ENCODE measurements at regions not wholly inside any gene's neighbourhood (a gene's known extent, or its start where the extent isn't known, plus 50 kb on each side); places are given as distances from the start of the nearest gene placed in this dataset.
A peak's percentile ranks its signal among the peaks of the same experiment; 100 is the strongest.

GRCh38 chr4:127304356-127304755, 328.4 kb upstream of the INTU start:
- Mint-ChIP-seq H3K27me3 (no peaks in the 10 kb centered on the region), H3K9me3 (peaks cover 6 to 33% (median 8%) of the 10 kb centered on the region in 5 donors), H3K4me3 (no peak overlapping the region), H3K4me1 (no peaks in the 10 kb centered on the region), H3K36me3 (no peaks in the 10 kb centered on the region), H3K27ac (peak overlapping the region in 1 of 8 donors; percentile 58)
- no peak for DNase-seq
- Histone ChIP-seq H3K27ac (ENCODE audit: low read depth, low read length) (no peak overlapping the region), H3K9me3 (ENCODE audit: low read length) (no peaks in the 10 kb centered on the region), H3K27me3 (ENCODE audit: insufficient read depth, low read length, poor library complexity, severe bottlenecking) (no peaks in the 10 kb centered on the region), H3K4me3 (ENCODE audit: low read length) (no peak overlapping the region), H3K36me3 (ENCODE audit: insufficient read depth, low read length) (no peaks in the 10 kb centered on the region), H3K4me1 (ENCODE audit: insufficient read depth, low read length) (no peaks in the 10 kb centered on the region)
- ChIA-PET CTCF (no interaction called here), POLR2A (no interaction called here)

DNA sequence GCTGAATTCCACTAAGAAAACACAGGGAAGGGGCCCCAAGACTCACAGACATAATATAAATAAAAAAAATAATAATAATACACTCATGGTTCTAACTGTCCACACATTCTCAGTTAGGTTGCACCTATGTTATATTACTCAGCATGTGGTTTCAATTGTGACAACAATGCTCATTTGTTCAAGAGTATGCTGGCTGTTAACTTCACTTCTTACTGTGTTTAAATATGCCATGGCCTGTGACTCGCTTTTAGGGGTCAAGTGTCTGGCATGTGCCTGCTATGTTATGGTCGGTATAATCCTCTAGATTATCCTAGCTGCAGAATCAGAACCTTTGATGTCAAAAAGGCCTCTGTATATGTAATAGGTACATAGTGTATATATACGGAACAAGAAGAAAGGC, 324.8 kb upstream of the INTU start:
- Histone ChIP-seq H3K27ac (ENCODE audit: low read depth, low read length) (no peak overlapping the region), H3K4me1 (ENCODE audit: insufficient read depth, low read length) (no peaks in the 10 kb centered on the region), H3K36me3 (ENCODE audit: insufficient read depth, low read length) (no peaks in the 10 kb centered on the region), H3K4me3 (ENCODE audit: low read length) (no peak overlapping the region), H3K9me3 (ENCODE audit: low read length) (no peaks in the 10 kb centered on the region), H3K27me3 (ENCODE audit: insufficient read depth, low read length, poor library complexity, severe bottlenecking) (no peaks in the 10 kb centered on the region)
- POLR2A ChIA-PET, result no interaction called here
- no peak for DNase-seq
- no peaks in the 10 kb centered on the region for H3K27me3 Mint-ChIP-seq
- H3K4me3 Mint-ChIP-seq, result no peak overlapping the region
- H3K4me1 Mint-ChIP-seq, result no peaks in the 10 kb centered on the region
- no peaks in the 10 kb centered on the region for H3K36me3 Mint-ChIP-seq
- H3K27ac Mint-ChIP-seq, result no peak overlapping the region
- CTCF ChIA-PET, result no interaction called here
- H3K9me3 Mint-ChIP-seq, result peaks cover 4 to 31% (median 7%) of the 10 kb centered on the region in 5 donors

- Histone ChIP-seq H3K9me3 (ENCODE audit: low read length) (no peaks in the 10 kb centered on the region), H3K4me3 (ENCODE audit: low read length) (no peak overlapping the region), H3K4me1 (ENCODE audit: insufficient read depth, low read length) (no peaks in the 10 kb centered on the region), H3K27me3 (ENCODE audit: insufficient read depth, low read length, poor library complexity, severe bottlenecking) (no peaks in the 10 kb centered on the region), H3K27ac (ENCODE audit: low read depth, low read length) (no peak overlapping the region), H3K36me3 (ENCODE audit: insufficient read depth, low read length) (no peaks in the 10 kb centered on the region)
- Mint-ChIP-seq H3K27me3 (no peaks in the 10 kb centered on the region), H3K4me3 (no peak overlapping the region), H3K9me3 (peaks cover 16 to 36% (median 20%) of the 10 kb centered on the region in 5 donors), H3K4me1 (no peaks in the 10 kb centered on the region), H3K27ac (no peak overlapping the region), H3K36me3 (no peaks in the 10 kb centered on the region)
- no peak for DNase-seq
- POLR2A ChIA-PET, result no interaction called here
- CTCF ChIA-PET, result no interaction called here
Observed at GRCh38 chr4:127309369-127310102, 323.2 kb upstream of the INTU start.

DNA sequence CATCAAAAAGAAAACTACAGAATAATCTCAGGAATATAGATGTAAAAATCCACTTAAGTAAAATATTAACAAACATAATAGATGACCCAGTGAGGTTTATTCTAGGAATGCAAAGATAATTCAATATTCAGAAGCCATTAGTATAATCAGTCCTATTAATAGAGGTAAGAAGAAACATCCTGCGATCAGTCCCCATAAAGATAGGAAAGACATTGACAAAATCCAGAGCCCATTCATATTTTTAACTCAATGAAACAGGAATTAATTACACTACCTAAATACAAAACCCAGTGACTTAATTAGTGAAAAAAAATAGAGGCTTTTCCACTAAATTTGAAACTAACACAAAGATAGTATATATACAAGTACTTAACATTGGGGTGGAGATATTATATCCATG, 321.4 kb upstream of the INTU start:
- Mint-ChIP-seq H3K9me3 (peaks cover 16 to 45% (median 23%) of the 10 kb centered on the region in 5 donors), H3K27ac (no peak overlapping the region), H3K4me3 (no peak overlapping the region), H3K36me3 (no peaks in the 10 kb centered on the region), H3K4me1 (no peaks in the 10 kb centered on the region), H3K27me3 (no peaks in the 10 kb centered on the region)
- Histone ChIP-seq H3K27ac (ENCODE audit: low read depth, low read length) (no peak overlapping the region), H3K4me1 (ENCODE audit: insufficient read depth, low read length) (no peaks in the 10 kb centered on the region), H3K4me3 (ENCODE audit: low read length) (no peak overlapping the region), H3K9me3 (ENCODE audit: low read length) (no peaks in the 10 kb centered on the region), H3K36me3 (ENCODE audit: insufficient read depth, low read length) (no peaks in the 10 kb centered on the region), H3K27me3 (ENCODE audit: insufficient read depth, low read length, poor library complexity, severe bottlenecking) (no peaks in the 10 kb centered on the region)
- POLR2A ChIA-PET, result no interaction called here
- DNase-seq, result no peak
- CTCF ChIA-PET, result no interaction called here

GRCh38 chr4:127311924-127312323, 320.8 kb upstream of the INTU start:
- no peaks in the 10 kb centered on the region for H3K27me3 ChIP-seq (ENCODE audit: insufficient read depth, low read length, poor library complexity, severe bottlenecking)
- no peaks in the 10 kb centered on the region for H3K4me1 ChIP-seq (ENCODE audit: insufficient read depth, low read length)
- no peaks in the 10 kb centered on the region for H3K9me3 ChIP-seq (ENCODE audit: low read length)
- H3K4me3 Mint-ChIP-seq, result no peak overlapping the region
- H3K4me3 ChIP-seq (ENCODE audit: low read length), result no peak overlapping the region
- no peaks in the 10 kb centered on the region for H3K36me3 Mint-ChIP-seq
- CTCF ChIA-PET, result no interaction called here
- peaks cover 16 to 49% (median 23%) of the 10 kb centered on the region in 5 donors for H3K9me3 Mint-ChIP-seq
- DNase-seq, result no peak
- POLR2A ChIA-PET, result no interaction called here
- no peaks in the 10 kb centered on the region for H3K36me3 ChIP-seq (ENCODE audit: insufficient read depth, low read length)
- H3K27ac Mint-ChIP-seq, result no peak overlapping the region
- H3K27ac ChIP-seq (ENCODE audit: low read depth, low read length), result no peak overlapping the region
- H3K27me3 Mint-ChIP-seq, result no peaks in the 10 kb centered on the region
- no peaks in the 10 kb centered on the region for H3K4me1 Mint-ChIP-seq

DNA sequence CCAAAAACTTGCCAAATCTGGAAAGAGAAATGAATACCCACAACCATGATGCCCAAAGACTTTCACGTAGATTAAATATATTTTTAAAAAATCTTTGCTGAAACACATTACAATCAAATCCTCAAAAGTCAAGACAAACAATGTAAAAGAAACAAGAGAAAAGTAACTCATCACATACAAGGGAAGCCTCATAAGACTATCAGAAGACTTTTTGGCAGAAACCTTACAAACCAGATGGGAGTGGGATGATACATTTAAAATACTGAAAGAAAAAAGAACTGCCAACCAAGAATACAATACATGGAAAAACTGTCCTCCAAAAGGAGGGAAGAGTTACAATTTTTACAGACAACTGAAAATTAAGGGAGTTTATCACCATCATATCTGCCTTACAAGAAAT, 319.0 kb upstream of the INTU start:
- Mint-ChIP-seq H3K9me3 (peaks cover 16 to 53% (median 24%) of the 10 kb centered on the region in 5 donors), H3K27me3 (no peaks in the 10 kb centered on the region), H3K4me3 (no peak overlapping the region), H3K27ac (no peak overlapping the region), H3K4me1 (no peaks in the 10 kb centered on the region), H3K36me3 (no peaks in the 10 kb centered on the region)
- Histone ChIP-seq H3K36me3 (ENCODE audit: insufficient read depth, low read length) (no peaks in the 10 kb centered on the region), H3K4me1 (ENCODE audit: insufficient read depth, low read length) (no peaks in the 10 kb centered on the region), H3K9me3 (ENCODE audit: low read length) (no peaks in the 10 kb centered on the region), H3K27ac (ENCODE audit: low read depth, low read length) (no peak overlapping the region), H3K4me3 (ENCODE audit: low read length) (no peak overlapping the region), H3K27me3 (ENCODE audit: insufficient read depth, low read length, poor library complexity, severe bottlenecking) (no peaks in the 10 kb centered on the region)
- no peak for DNase-seq
- POLR2A ChIA-PET, result no interaction called here
- CTCF ChIA-PET, result no interaction called here

DNA sequence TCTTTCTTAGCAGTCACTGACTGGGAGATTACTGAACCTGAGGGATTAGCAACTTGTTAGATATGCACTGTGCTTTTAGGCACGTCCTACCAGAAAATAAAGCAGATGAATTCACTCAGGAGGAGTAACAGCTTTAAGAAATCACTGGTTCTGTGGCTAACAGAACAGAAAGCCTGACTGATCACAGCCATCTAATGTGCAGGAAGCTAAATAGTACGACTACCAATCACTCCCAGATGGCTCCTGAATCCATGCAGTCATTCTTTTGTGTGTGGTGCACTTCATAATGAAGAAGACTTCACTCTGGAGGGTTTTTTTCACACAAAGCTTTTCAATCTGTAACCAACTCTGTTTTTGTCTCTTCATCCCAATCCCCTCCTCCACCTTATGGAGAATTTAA, 305.3 kb upstream of the INTU start:
- H3K9me3 Mint-ChIP-seq, result peaks cover 10 to 28% (median 20%) of the 10 kb centered on the region in 5 donors
- Histone ChIP-seq H3K9me3 (ENCODE audit: low read length) (no peaks in the 10 kb centered on the region), H3K27me3 (ENCODE audit: insufficient read depth, low read length, poor library complexity, severe bottlenecking) (no peaks in the 10 kb centered on the region), H3K27ac (ENCODE audit: low read depth, low read length) (no peak overlapping the region), H3K4me3 (ENCODE audit: low read length) (no peak overlapping the region), H3K4me1 (ENCODE audit: insufficient read depth, low read length) (no peaks in the 10 kb centered on the region), H3K36me3 (ENCODE audit: insufficient read depth, low read length) (no peaks in the 10 kb centered on the region)
- peaks cover 0 to 2% of the 10 kb centered on the region in 2 donors for H3K27me3 Mint-ChIP-seq
- H3K36me3 Mint-ChIP-seq, result no peaks in the 10 kb centered on the region
- no peak overlapping the region for H3K27ac Mint-ChIP-seq
- no peak overlapping the region for H3K4me3 Mint-ChIP-seq
- POLR2A ChIA-PET, result no interaction called here
- no peaks in the 10 kb centered on the region for H3K4me1 Mint-ChIP-seq
- CTCF ChIA-PET, result no interaction called here
- DNase-seq, result no peak

DNA sequence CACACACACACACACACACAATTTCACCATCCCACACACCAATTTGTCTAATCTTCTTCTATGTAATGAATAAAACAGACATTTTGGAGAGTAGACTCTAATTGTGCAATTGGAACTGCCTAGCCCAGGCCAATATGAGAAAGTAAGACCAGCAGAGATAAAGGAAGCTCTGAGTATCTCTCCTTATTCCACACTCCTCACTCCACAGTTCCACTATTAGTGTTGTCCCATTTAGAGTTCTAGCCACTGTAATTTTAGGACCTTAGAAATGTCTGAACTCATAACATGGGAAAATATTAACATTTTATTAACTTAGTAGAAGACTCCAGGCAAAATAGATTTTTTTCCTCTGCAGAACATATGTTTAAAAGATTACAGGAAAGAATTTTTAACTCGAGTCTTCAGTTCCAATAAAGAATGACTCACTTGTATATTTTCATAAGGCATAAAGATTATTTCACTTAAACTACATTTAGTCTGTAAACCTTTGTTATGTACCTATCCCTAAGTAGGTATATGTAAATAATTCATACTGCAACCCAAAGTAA, 297.6 kb upstream of the INTU start:
- Histone ChIP-seq H3K4me3 (ENCODE audit: low read length) (no peak overlapping the region), H3K4me1 (ENCODE audit: insufficient read depth, low read length) (no peaks in the 10 kb centered on the region), H3K9me3 (ENCODE audit: low read length) (no peaks in the 10 kb centered on the region), H3K27ac (ENCODE audit: low read depth, low read length) (no peak overlapping the region), H3K36me3 (ENCODE audit: insufficient read depth, low read length) (no peaks in the 10 kb centered on the region), H3K27me3 (ENCODE audit: insufficient read depth, low read length, poor library complexity, severe bottlenecking) (no peaks in the 10 kb centered on the region)
- H3K27ac Mint-ChIP-seq, result no peak overlapping the region
- no peak overlapping the region for H3K4me3 Mint-ChIP-seq
- H3K27me3 Mint-ChIP-seq, result peaks cover 0 to 2% of the 10 kb centered on the region in 2 donors
- H3K4me1 Mint-ChIP-seq, result no peaks in the 10 kb centered on the region
- POLR2A ChIA-PET, result no interaction called here
- H3K36me3 Mint-ChIP-seq, result no peaks in the 10 kb centered on the region
- CTCF ChIA-PET, result no interaction called here
- no peak for DNase-seq
- H3K9me3 Mint-ChIP-seq, result peaks cover 2 to 11% (median 6%) of the 10 kb centered on the region in 5 donors
